SK-N-SH (cell line): ENCODE measurements at regions not wholly inside any gene's neighbourhood (a gene's known extent, or its start where the extent isn't known, plus 50 kb on each side); places are given as distances from the start of the nearest gene placed in this dataset.

Experiments
- CTCF ChIA-PET: fragments of 300-600, 350-600 bp; formaldehyde crosslinking; extraction: SDS; loops from one replicate; lab custom pipeline; 2021; lab: Yijun Ruan, JAX
- POLR2A ChIA-PET: fragments of 350-600 bp; sonication (Branson Sonifier 250); formaldehyde crosslinking; extraction: SDS; loops from one replicate; lab custom pipeline; 2020; ENCODE audit warnings: antibody characterized with exemption, inconsistent platforms; lab: Yijun Ruan, JAX
- DNase-seq: peaks from one replicate; pipeline ENCODE4 v3.0.0; 2012
- H2AFZ ChIP-seq: fragments of 200-600 bp; sonication (generic); 2 replicates; pipeline ENCODE4 v1.8.1; 2016; ENCODE audit warnings: antibody characterized with exemption, mild to moderate bottlenecking, low read depth
- H3F3A ChIP-seq: fragments of 200-600 bp; sonication (generic); replicated peaks from 2 replicates; pipeline ENCODE3; 2016; ENCODE audit warnings: antibody characterized with exemption, mild to moderate bottlenecking; ENCODE audit not compliant: insufficient read depth
- H3K27ac ChIP-seq, 2 experiments: fragments of 200-500 bp in 1 of 2; fragments of 200-600 bp in 1 of 2; sonication (Bioruptor generic) in 1 of 2; sonication (generic), shearing (Covaris generic) in 1 of 2; 2 replicates each; pipeline versions ENCODE4 v1.5.1 to v1.6.1; 2014 to 2016; ENCODE audit warnings: low read depth in 2 of 2, inconsistent platforms in 1 of 2, low read length in 1 of 2, mild to moderate bottlenecking in 1 of 2, mixed read lengths in 1 of 2
- H3K27me3 ChIP-seq: fragments of 200-600 bp; sonication (generic), shearing (Covaris generic); 2 replicates; pipeline ENCODE4 v1.6.1; 2016; ENCODE audit warnings: mixed run types; ENCODE audit not compliant: insufficient read depth
- H3K36me3 ChIP-seq, 2 experiments: fragments of 200-500 bp in 1 of 2; fragments of 200-600 bp in 1 of 2; sonication (Bioruptor generic) in 1 of 2; sonication (generic) in 1 of 2; replicated peaks in 1 of 2; 2 replicates each; pipeline versions ENCODE3 to v1.5.1; 2014 to 2016; ENCODE audit warnings: low read length in 1 of 2, mild to moderate bottlenecking in 1 of 2; ENCODE audit not compliant: insufficient read depth in 2 of 2, control insufficient read depth in 1 of 2
- H3K4me1 ChIP-seq, 2 experiments: fragments of 200-500 bp in 1 of 2; fragments of 200-600 bp in 1 of 2; sonication (Bioruptor generic) in 1 of 2; sonication (generic), shearing (Covaris generic) in 1 of 2; 2 replicates each; pipeline versions ENCODE4 v1.5.1 to v1.6.1; 2014 to 2016; ENCODE audit warnings: low read depth in 1 of 2, low read length in 1 of 2, mixed run types in 1 of 2; ENCODE audit not compliant: insufficient read depth in 2 of 2, control insufficient read depth in 1 of 2
- H3K4me2 ChIP-seq: fragments of 200-600 bp; sonication (generic), shearing (Covaris generic); 2 replicates; pipeline ENCODE4 v1.6.1; 2017; ENCODE audit warnings: mixed run types
- H3K4me3 ChIP-seq, 2 experiments: fragments of 200-500 bp in 1 of 2; fragments of 200-600 bp in 1 of 2; sonication (Bioruptor generic) in 1 of 2; sonication (generic), shearing (Covaris generic) in 1 of 2; 2 replicates each; pipeline versions ENCODE4 v1.5.1 to v1.8.1; 2014 to 2016; ENCODE audit warnings: low read depth in 2 of 2, inconsistent platforms in 1 of 2, low read length in 1 of 2, mild to moderate bottlenecking in 1 of 2, mixed read lengths in 1 of 2, moderate library complexity in 1 of 2
- H3K79me2 ChIP-seq: fragments of 200-600 bp; sonication (generic); 2 replicates; pipeline ENCODE4 v1.8.1; 2017; ENCODE audit warnings: mild to moderate bottlenecking; ENCODE audit not compliant: insufficient read depth
- H3K9ac ChIP-seq: fragments of 200-600 bp; sonication (generic); 2 replicates; pipeline ENCODE4 v1.6.1; 2017; ENCODE audit warnings: mixed run types
- H3K9me2 ChIP-seq: fragments of 200-600 bp; sonication (generic); 2 replicates; pipeline ENCODE4 v1.6.1; 2017; ENCODE audit warnings: mixed run types
- H3K9me3 ChIP-seq: fragments of 200-600 bp; sonication (generic); 2 replicates; pipeline ENCODE4 v1.6.1; 2017; ENCODE audit warnings: mixed run types, mild to moderate bottlenecking, moderate library complexity
- H4K20me1 ChIP-seq: fragments of 200-600 bp; sonication (generic); 2 replicates; pipeline ENCODE4 v1.6.1; 2017; ENCODE audit warnings: mild to moderate bottlenecking, mixed run types; ENCODE audit not compliant: insufficient read depth
- CHD2 ChIP-seq: fragments of 150-350 bp; IDR thresholded peaks from 2 replicates; pipeline ENCODE4 v1.6.1; 2018; ENCODE audit warnings: low read length; ENCODE audit not compliant: partially characterized antibody
- ELF1 ChIP-seq: IDR thresholded peaks from 2 replicates; pipeline ENCODE4 v1.4.0; 2012
- EP300 ChIP-seq, 2 experiments: IDR thresholded peaks; 2 replicates each; pipeline versions ENCODE4 v1.4.0 to v1.6.1; 2012; ENCODE audit warnings: borderline replicate concordance in 1 of 2, low read depth in 1 of 2, low read length in 1 of 2
- EZH2phosphoT487 ChIP-seq: fragments of 200-600 bp; sonication (generic); IDR thresholded peaks from 2 replicates; pipeline ENCODE4 v1.6.1; 2017; ENCODE audit warnings: low read depth, mixed run types, mild to moderate bottlenecking, antibody characterized with exemption, moderate library complexity, borderline replicate concordance
- FOSL2 ChIP-seq: IDR thresholded peaks from 2 replicates; pipeline ENCODE4 v1.4.0; 2012; ENCODE audit warnings: low read depth, mild to moderate bottlenecking, moderate library complexity, borderline replicate concordance
- FOXJ3 ChIP-seq: sonication (generic); formaldehyde crosslinking; IDR thresholded peaks from 2 replicates; pipeline ENCODE4 v1.5.1; 2020; ENCODE audit warnings: mild to moderate bottlenecking, missing genetic modification reagents
- FOXM1 ChIP-seq: IDR thresholded peaks from 2 replicates; pipeline ENCODE4 v1.4.0; 2012; ENCODE audit warnings: low read depth, mild to moderate bottlenecking
- GABPA ChIP-seq: IDR thresholded peaks from 2 replicates; pipeline ENCODE4 v1.4.0; 2012; ENCODE audit warnings: low read depth, mild to moderate bottlenecking
- GATA2 ChIP-seq: sonication (generic); formaldehyde crosslinking; IDR thresholded peaks from 2 replicates; pipeline ENCODE4 v1.5.0; 2020; ENCODE audit warnings: mild to moderate bottlenecking, missing genetic modification reagents
- JUND ChIP-seq: IDR thresholded peaks from 2 replicates; pipeline ENCODE4 v1.4.0; 2012
- MXI1 ChIP-seq: IDR thresholded peaks from 2 replicates; pipeline ENCODE4 v1.6.1; 2012; ENCODE audit warnings: mild to moderate bottlenecking, low read depth, low read length, improper control_type of control experiment
- NRF1 ChIP-seq: IDR thresholded peaks from 2 replicates; pipeline ENCODE4 v1.6.1; 2012; ENCODE audit warnings: low read depth, mild to moderate bottlenecking, low read length
- POLR2AphosphoS5 ChIP-seq: IDR thresholded peaks from 2 replicates; pipeline ENCODE4 v1.6.1; 2012; ENCODE audit warnings: low read depth, low read length
- RAD21 ChIP-seq: IDR thresholded peaks from 2 replicates; pipeline ENCODE4 v1.6.1; 2012; ENCODE audit warnings: mild to moderate bottlenecking, low read length
- RCOR1 ChIP-seq: fragments of 150-350 bp; IDR thresholded peaks from 2 replicates; pipeline ENCODE4 v1.6.1; 2017; ENCODE audit warnings: antibody characterized with exemption, low read length
- RFX5 ChIP-seq: IDR thresholded peaks from 2 replicates; pipeline ENCODE4 v1.6.1; 2012; ENCODE audit warnings: mild to moderate bottlenecking, improper control_type of control experiment, low read length
- TCF12 ChIP-seq: IDR thresholded peaks from 2 replicates; pipeline ENCODE4 v1.4.0; 2012
- YY1 ChIP-seq: IDR thresholded peaks from 2 replicates; pipeline ENCODE4 v1.4.0; 2012; ENCODE audit warnings: low read depth, mild to moderate bottlenecking
- WGBS: methylation state at CpG from one replicate; pipeline ENCODE4 v1.1.6; 2017; ENCODE audit warnings: low lambda C conversion rate; 5-methylcytosine and 5-hydroxymethylcytosine counted together
- TF ChIP-seq, protein P1 (sequence below): IDR thresholded peaks from 2 replicates; pipeline ENCODE4 v1.6.1; 2012; ENCODE audit warnings: mild to moderate bottlenecking, low read depth, low read length, moderate library complexity
- TF ChIP-seq, protein P2 (sequence below): fragments of 150-350 bp; IDR thresholded peaks from 2 replicates; pipeline ENCODE4 v1.6.1; 2016; ENCODE audit warnings: mild to moderate bottlenecking, low read depth, low read length
- TF ChIP-seq, protein P3 (sequence below): IDR thresholded peaks from 2 replicates; pipeline ENCODE4 v1.4.0; 2012; ENCODE audit warnings: low read depth, borderline replicate concordance

DNA sequence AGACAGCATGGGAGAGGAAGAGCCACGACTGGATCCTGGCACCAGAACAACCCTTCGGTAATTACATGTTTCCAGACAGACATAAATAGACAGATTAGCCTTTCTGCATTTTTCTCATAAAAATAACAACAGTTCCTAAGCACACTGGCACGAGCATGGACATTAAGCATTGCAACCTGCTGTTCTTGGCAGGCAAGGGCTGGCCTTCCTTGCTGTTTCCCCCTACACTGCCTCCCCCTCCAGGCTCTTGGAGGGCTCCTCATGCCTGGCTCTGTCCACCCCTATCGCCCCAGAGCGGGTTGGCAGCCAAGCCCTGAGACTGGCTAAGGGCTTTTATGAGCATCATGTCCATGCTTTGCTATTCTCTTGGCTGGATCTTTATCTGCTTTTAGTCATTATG is 89.6 kb downstream of the TTC32 start:
- no peak overlapping the region for H3K4me2 ChIP-seq
- no peaks in the 10 kb centered on the region for H4K20me1 ChIP-seq
- H3K9me2 ChIP-seq = no peaks in the 10 kb centered on the region
- H3K4me1 ChIP-seq = peaks cover 0 to 3% of the 10 kb centered on the region in 2 experiments; a peak in 1 of 4 replicates
- H3K27ac ChIP-seq = no peak overlapping the region
- DNase-seq = no peak
- POLR2A ChIA-PET = no interaction called here
- CTCF ChIA-PET = no interaction called here
- no peaks in the 10 kb centered on the region for H3F3A ChIP-seq
- H3K4me3 ChIP-seq = no peak overlapping the region
- no peaks in the 10 kb centered on the region for H3K79me2 ChIP-seq
- no peak overlapping the region for H2AFZ ChIP-seq
- H3K9ac ChIP-seq = no peak overlapping the region
- peaks cover 10% of the 10 kb centered on the region; the same call in 1 of the 2 replicates for H3K27me3 ChIP-seq
- no peaks in the 10 kb centered on the region for H3K9me3 ChIP-seq
- WGBS = 10% methylated on average over 5 of the region's 5 CpGs
- no peaks in the 10 kb centered on the region for H3K36me3 ChIP-seq
- TF ChIP-seq FOXM1 = no peak
- no peak for TF ChIP-seq GABPA
- no peak for TF ChIP-seq FOXJ3 (CRISPR knock-in tag)
- TF ChIP-seq, protein P1, sequence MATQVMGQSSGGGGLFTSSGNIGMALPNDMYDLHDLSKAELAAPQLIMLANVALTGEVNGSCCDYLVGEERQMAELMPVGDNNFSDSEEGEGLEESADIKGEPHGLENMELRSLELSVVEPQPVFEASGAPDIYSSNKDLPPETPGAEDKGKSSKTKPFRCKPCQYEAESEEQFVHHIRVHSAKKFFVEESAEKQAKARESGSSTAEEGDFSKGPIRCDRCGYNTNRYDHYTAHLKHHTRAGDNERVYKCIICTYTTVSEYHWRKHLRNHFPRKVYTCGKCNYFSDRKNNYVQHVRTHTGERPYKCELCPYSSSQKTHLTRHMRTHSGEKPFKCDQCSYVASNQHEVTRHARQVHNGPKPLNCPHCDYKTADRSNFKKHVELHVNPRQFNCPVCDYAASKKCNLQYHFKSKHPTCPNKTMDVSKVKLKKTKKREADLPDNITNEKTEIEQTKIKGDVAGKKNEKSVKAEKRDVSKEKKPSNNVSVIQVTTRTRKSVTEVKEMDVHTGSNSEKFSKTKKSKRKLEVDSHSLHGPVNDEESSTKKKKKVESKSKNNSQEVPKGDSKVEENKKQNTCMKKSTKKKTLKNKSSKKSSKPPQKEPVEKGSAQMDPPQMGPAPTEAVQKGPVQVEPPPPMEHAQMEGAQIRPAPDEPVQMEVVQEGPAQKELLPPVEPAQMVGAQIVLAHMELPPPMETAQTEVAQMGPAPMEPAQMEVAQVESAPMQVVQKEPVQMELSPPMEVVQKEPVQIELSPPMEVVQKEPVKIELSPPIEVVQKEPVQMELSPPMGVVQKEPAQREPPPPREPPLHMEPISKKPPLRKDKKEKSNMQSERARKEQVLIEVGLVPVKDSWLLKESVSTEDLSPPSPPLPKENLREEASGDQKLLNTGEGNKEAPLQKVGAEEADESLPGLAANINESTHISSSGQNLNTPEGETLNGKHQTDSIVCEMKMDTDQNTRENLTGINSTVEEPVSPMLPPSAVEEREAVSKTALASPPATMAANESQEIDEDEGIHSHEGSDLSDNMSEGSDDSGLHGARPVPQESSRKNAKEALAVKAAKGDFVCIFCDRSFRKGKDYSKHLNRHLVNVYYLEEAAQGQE = no peak
- no peak for TF ChIP-seq MXI1
- TF ChIP-seq, protein P2, sequence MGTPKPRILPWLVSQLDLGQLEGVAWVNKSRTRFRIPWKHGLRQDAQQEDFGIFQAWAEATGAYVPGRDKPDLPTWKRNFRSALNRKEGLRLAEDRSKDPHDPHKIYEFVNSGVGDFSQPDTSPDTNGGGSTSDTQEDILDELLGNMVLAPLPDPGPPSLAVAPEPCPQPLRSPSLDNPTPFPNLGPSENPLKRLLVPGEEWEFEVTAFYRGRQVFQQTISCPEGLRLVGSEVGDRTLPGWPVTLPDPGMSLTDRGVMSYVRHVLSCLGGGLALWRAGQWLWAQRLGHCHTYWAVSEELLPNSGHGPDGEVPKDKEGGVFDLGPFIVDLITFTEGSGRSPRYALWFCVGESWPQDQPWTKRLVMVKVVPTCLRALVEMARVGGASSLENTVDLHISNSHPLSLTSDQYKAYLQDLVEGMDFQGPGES = no peak
- TF ChIP-seq, protein P3, sequence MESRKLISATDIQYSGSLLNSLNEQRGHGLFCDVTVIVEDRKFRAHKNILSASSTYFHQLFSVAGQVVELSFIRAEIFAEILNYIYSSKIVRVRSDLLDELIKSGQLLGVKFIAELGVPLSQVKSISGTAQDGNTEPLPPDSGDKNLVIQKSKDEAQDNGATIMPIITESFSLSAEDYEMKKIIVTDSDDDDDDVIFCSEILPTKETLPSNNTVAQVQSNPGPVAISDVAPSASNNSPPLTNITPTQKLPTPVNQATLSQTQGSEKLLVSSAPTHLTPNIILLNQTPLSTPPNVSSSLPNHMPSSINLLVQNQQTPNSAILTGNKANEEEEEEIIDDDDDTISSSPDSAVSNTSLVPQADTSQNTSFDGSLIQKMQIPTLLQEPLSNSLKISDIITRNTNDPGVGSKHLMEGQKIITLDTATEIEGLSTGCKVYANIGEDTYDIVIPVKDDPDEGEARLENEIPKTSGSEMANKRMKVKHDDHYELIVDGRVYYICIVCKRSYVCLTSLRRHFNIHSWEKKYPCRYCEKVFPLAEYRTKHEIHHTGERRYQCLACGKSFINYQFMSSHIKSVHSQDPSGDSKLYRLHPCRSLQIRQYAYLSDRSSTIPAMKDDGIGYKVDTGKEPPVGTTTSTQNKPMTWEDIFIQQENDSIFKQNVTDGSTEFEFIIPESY = no peak
- TF ChIP-seq RAD21 = no peak
- TF ChIP-seq ELF1 = no peak
- TF ChIP-seq JUND = no peak

DNA sequence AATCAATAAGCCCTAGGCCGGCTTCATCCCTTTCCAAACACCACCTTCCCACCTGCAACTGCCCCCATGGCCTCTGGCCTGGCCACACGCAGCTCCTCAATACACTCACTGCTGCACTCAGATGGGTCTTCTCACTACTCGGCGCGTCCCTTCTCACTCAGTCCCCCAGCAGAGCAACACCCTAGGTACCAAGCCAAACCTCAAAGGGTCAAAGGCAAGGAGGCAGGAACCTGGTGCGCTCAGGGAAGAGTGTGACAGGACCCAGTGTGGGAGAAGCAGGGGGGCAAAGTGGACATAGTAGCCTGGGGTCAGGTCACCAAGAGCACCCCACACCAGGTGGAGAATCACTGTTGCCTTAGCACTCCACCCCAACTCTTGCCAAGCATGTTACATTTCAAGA is 90.6 kb downstream of the TTC32 start:
- POLR2A ChIA-PET = no interaction called here
- no peak overlapping the region for H3K9ac ChIP-seq
- no peaks in the 10 kb centered on the region for H3K9me3 ChIP-seq
- 73% methylated on average over 6 of the region's 6 CpGs for WGBS
- peaks cover 0 to 3% of the 10 kb centered on the region in 2 experiments; a peak in 1 of 4 replicates for H3K4me1 ChIP-seq
- CTCF ChIA-PET = no interaction called here
- H3K27me3 ChIP-seq = peaks cover 15% of the 10 kb centered on the region; the same call in 1 of the 2 replicates
- no peaks in the 10 kb centered on the region for H3K9me2 ChIP-seq
- no peak overlapping the region for H3K4me2 ChIP-seq
- no peaks in the 10 kb centered on the region for H3F3A ChIP-seq
- no peak overlapping the region for H2AFZ ChIP-seq
- no peaks in the 10 kb centered on the region for H4K20me1 ChIP-seq
- H3K27ac ChIP-seq = no peak overlapping the region
- H3K79me2 ChIP-seq = no peaks in the 10 kb centered on the region
- DNase-seq = no peak
- no peaks in the 10 kb centered on the region for H3K36me3 ChIP-seq
- H3K4me3 ChIP-seq = no peak overlapping the region
- no peak for TF ChIP-seq YY1
- TF ChIP-seq RFX5 = no peak
- no peak for TF ChIP-seq GATA2 (CRISPR knock-in tag)
- TF ChIP-seq EP300 (IDR thresholded peaks at IDR 0.05; ENCODE audit: borderline replicate concordance in 1 of 2, low read depth in 1 of 2, low read length in 1 of 2) = no peak
- no peak for TF ChIP-seq FOXJ3 (CRISPR knock-in tag)
- no peak for TF ChIP-seq FOXM1
- no peak for TF ChIP-seq POLR2AphosphoS5
- no peak for TF ChIP-seq FOSL2
- TF ChIP-seq MXI1 = no peak
- TF ChIP-seq NRF1 = no peak
- TF ChIP-seq, protein P2 = no peak
- TF ChIP-seq EZH2phosphoT487 = no peak
- no peak for TF ChIP-seq RCOR1
- no peak for TF ChIP-seq CHD2
- TF ChIP-seq TCF12 = no peak
